ENCODE measurements at regions not wholly inside any gene's neighbourhood (a gene's known extent, or its start where the extent isn't known, plus 50 kb on each side); places are given as distances from the start of the nearest gene placed in this dataset.

- H3K4me3 ChIP-seq (replicated peaks in 1 of 3; ENCODE audit: insufficient read depth in 1 of 3, low read depth in 1 of 3, low read length in 3 of 3): no peak overlapping the region
- no peaks in the 10 kb centered on the region for H3K36me3 ChIP-seq (ENCODE audit: control insufficient read depth in 2 of 2, extremely low read depth in 1 of 2, insufficient read depth in 2 of 2, low read length in 2 of 2)
- FAIRE-seq (no peak), DNase-seq (ENCODE audit: low read depth, low spot score) (no peak)
- H3K9me1 ChIP-seq (replicated peaks; ENCODE audit: control insufficient read depth, extremely low read depth, insufficient read depth, low read length): no peaks in the 10 kb centered on the region
- no peaks in the 10 kb centered on the region for H3K4me1 ChIP-seq (ENCODE audit: control insufficient read depth, extremely low read depth, insufficient read depth, low read length)
- no peak overlapping the region for H3K4me2 ChIP-seq (ENCODE audit: insufficient read depth, low read length)
- dilution Hi-C loops (cut with MboI; ENCODE audit: extremely low pct_ligation_motif_present, low sequenced_read_pairs): no loop called here
- H3K27ac ChIP-seq (ENCODE audit: insufficient read depth, low read depth, low read length): no peak overlapping the region
- ChIA-PET CTCF (no interaction called here), POLR2A (no interaction called here)
- H3K79me2 ChIP-seq (ENCODE audit: control insufficient read depth, insufficient read depth, low read length): no peaks in the 10 kb centered on the region
- no peaks in the 10 kb centered on the region for H4K20me1 ChIP-seq (replicated peaks; ENCODE audit: control insufficient read depth, extremely low read depth, insufficient read depth, low read length)
- no peaks in the 10 kb centered on the region for H3K9me3 ChIP-seq (replicated peaks; ENCODE audit: control insufficient read depth, insufficient read depth, low read length)
- no peak overlapping the region for H3K9ac ChIP-seq (replicated peaks; ENCODE audit: extremely low read depth, insufficient read depth, low read length)
- TF ChIP-seq JUN (IDR thresholded peaks at IDR 0.05; ENCODE audit: borderline replicate concordance, insufficient read depth, insufficient read length, low read depth) (no peak), CTCF (IDR thresholded peaks at IDR 0.05; ENCODE audit: extremely low read depth in 1 of 2, insufficient read depth in 1 of 2, low read depth in 1 of 2, low read length in 2 of 2) (no peak), GATA2 (IDR thresholded peaks at IDR 0.05; ENCODE audit: insufficient read depth, insufficient read length, low read depth, low read length) (no peak), POLR2A (IDR thresholded peaks at IDR 0.05; ENCODE audit: low read depth, low read length) (no peak), FOS (IDR thresholded peaks at IDR 0.05; ENCODE audit: borderline replicate concordance, insufficient read depth, low read length) (no peak), POLR2AphosphoS5 (IDR thresholded peaks at IDR 0.05; ENCODE audit: insufficient read depth, low read depth, low read length) (no peak), MYC (IDR thresholded peaks at IDR 0.05; ENCODE audit: low read depth, low read length) (no peak), EZH2 (IDR thresholded peaks at IDR 0.05; ENCODE audit: borderline replicate concordance, low read depth, low read length, severe bottlenecking) (no peak), MAX (IDR thresholded peaks at IDR 0.05; ENCODE audit: insufficient read depth, insufficient read length) (no peak)
- no peak overlapping the region for H2AFZ ChIP-seq (ENCODE audit: low read depth, low read length)
- H3K27me3 ChIP-seq (ENCODE audit: control insufficient read depth in 2 of 2, insufficient read depth in 2 of 2, low read length in 2 of 2): no peaks in the 10 kb centered on the region
- intact Hi-C loops (cut with micrococcal nuclease): no loop called here
- BruUV-seq (replicated peaks): no TSS peak
Measured at GRCh38 chr14:34350903-34351302, 111.1 kb downstream of the SPTSSA start.

All from endothelial cell of umbilical vein (primary cell).